ENCODE measurements at regions not wholly inside any gene's neighbourhood (a gene's known extent, or its start where the extent isn't known, plus 50 kb on each side); places are given as distances from the start of the nearest gene placed in this dataset.
"Not testable (repeated sequence)": the region's sequence is repeated elsewhere in the genome, so short reads cannot be mapped to it uniquely, and the experiment has no call there.

DNA sequence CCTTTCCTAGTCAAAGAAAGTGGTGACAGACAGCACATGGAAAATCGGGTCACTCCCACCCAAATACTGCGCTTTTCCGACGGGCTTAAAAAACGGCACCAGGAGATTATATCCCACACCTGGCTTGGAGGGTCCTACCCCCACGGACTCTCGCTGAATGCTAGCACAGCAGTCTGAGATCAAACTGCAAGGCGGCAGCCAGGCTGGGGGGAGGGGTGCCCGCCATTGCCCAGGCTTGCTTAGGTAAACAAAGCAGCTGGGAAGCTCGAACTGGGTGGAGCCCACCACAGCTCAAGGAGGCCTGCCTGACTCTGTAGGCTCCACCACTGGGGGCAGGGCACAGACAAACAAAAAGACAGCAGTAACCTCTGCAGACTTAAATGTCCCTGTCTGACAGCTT is 171.6 kb downstream of the PLK2 start:
- TF ChIP-seq, protein P1, sequence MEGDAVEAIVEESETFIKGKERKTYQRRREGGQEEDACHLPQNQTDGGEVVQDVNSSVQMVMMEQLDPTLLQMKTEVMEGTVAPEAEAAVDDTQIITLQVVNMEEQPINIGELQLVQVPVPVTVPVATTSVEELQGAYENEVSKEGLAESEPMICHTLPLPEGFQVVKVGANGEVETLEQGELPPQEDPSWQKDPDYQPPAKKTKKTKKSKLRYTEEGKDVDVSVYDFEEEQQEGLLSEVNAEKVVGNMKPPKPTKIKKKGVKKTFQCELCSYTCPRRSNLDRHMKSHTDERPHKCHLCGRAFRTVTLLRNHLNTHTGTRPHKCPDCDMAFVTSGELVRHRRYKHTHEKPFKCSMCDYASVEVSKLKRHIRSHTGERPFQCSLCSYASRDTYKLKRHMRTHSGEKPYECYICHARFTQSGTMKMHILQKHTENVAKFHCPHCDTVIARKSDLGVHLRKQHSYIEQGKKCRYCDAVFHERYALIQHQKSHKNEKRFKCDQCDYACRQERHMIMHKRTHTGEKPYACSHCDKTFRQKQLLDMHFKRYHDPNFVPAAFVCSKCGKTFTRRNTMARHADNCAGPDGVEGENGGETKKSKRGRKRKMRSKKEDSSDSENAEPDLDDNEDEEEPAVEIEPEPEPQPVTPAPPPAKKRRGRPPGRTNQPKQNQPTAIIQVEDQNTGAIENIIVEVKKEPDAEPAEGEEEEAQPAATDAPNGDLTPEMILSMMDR (IDR thresholded peaks at IDR 0.05; ENCODE audit: insufficient read depth, low read length), result not testable (repeated sequence)
- not testable (repeated sequence) for TF ChIP-seq POLR2AphosphoS5 (IDR thresholded peaks at IDR 0.05; ENCODE audit: low read depth); REST (IDR thresholded peaks at IDR 0.05; ENCODE audit: insufficient replicate concordance, low read depth)
